GM12874 (cell line): ENCODE measurements at regions not wholly inside any gene's neighbourhood (a gene's known extent, or its start where the extent isn't known, plus 50 kb on each side); places are given as distances from the start of the nearest gene placed in this dataset.

Experiments
- CTCF ChIP-seq: IDR thresholded peaks from 2 replicates; pipeline ENCODE4 v1.5.1; 2011; ENCODE audit warnings: low read depth, mild to moderate bottlenecking, control low read depth, low read length, moderate library complexity; ENCODE audit not compliant: insufficient read depth

- TF ChIP-seq CTCF: no peak
These were observed 270.7 kb downstream of the SOX4 start for GRCh38 chr6:21864206-21864605.

GRCh38 chr6:21868226-21868625 is 274.7 kb downstream of the SOX4 start:
- TF ChIP-seq CTCF: no peak

- no peak for TF ChIP-seq CTCF
These were observed 275.7 kb downstream of the SOX4 start for GRCh38 chr6:21869085-21869771.

- TF ChIP-seq CTCF: no peak
These were observed 276.7 kb downstream of the SOX4 start for GRCh38 chr6:21870076-21870730.

- TF ChIP-seq CTCF: no peak
These were observed 278.3 kb downstream of the SOX4 start for GRCh38 chr6:21871831-21872230.

GRCh38 chr6:21872749-21873148 is 279.2 kb downstream of the SOX4 start:
- TF ChIP-seq CTCF: no peak

- no peak for TF ChIP-seq CTCF
These were observed 280.0 kb downstream of the SOX4 start for GRCh38 chr6:21873562-21873961.
